A549 (cell line): ENCODE measurements at regions not wholly inside any gene's neighbourhood (a gene's known extent, or its start where the extent isn't known, plus 50 kb on each side); places are given as distances from the start of the nearest gene placed in this dataset.

Source experiments
- ATAC-seq, 2 experiments: fragments of 200-7000 bp in 1 of 2; fragments of >200 bp in 1 of 2; cut with Nextera tagmentation in 1 of 2; cut with Tn5 transposase in 1 of 2; 3 replicates each; pipeline versions ENCODE4 v1.8.0 to v1.9.1; 2018 to 2020; ENCODE audit warnings: mild to moderate bottlenecking in 1 of 2, moderate library complexity in 1 of 2
- CTCF ChIA-PET: fragments of 300-600 bp; sonication (Branson Sonifier 250); formaldehyde crosslinking; extraction: SDS; loops from one replicate; lab custom pipeline; 2021; ENCODE audit warnings: antibody characterized with exemption, inconsistent platforms; lab: Yijun Ruan, JAX
- POLR2A ChIA-PET: fragments of 350-600 bp; formaldehyde crosslinking; extraction: SDS; loops from one replicate; lab custom pipeline; 2021; ENCODE audit warnings: antibody characterized with exemption, inconsistent platforms; lab: Yijun Ruan, JAX
- DNase-seq, 2 experiments: peaks; one replicate each; pipeline versions ENCODE4 v3.0.0 to v3.0.0-alpha.2; 2011 to 2016; ENCODE audit warnings: low read depth in 1 of 2, low spot score in 1 of 2
- FAIRE-seq: peaks from 2 replicates; lab custom pipeline; 2011; peaks lifted over from hg19 to GRCh38; lab: Jason Lieb, UNC
- H3K27ac ChIP-seq, 2 experiments: fragments of >200 bp; sonication (Bioruptor Twin); formaldehyde crosslinking; 3 replicates each; pipeline ENCODE4 v1.5.1; 2016 to 2017
- H3K4me1 ChIP-seq: fragments of >200 bp; sonication (Bioruptor Twin); formaldehyde crosslinking; 3 replicates; pipeline ENCODE4 v1.6.1; 2016
- H3K4me2 ChIP-seq: fragments of >200 bp; sonication (Bioruptor Twin); formaldehyde crosslinking; 3 replicates; pipeline ENCODE4 v1.6.1; 2016
- H3K4me3 ChIP-seq: fragments of >200 bp; sonication (Bioruptor Twin); formaldehyde crosslinking; 3 replicates; pipeline ENCODE4 v1.5.1; 2016
- H3K9me3 ChIP-seq: fragments of >200 bp; sonication (Bioruptor Twin); formaldehyde crosslinking; 3 replicates; pipeline ENCODE4 v1.6.1; 2016
- BCL3 ChIP-seq: fragments of >200 bp; sonication (Bioruptor Twin); formaldehyde crosslinking; IDR thresholded peaks from 3 replicates; pipeline ENCODE4 v1.6.1; 2016
- BHLHE40 ChIP-seq: IDR thresholded peaks from 2 replicates; pipeline ENCODE4 v1.6.1; 2012; ENCODE audit warnings: low read depth, low read length, inconsistent platforms
- CEBPB ChIP-seq, 2 experiments: fragments of >200 bp in 1 of 2; sonication (Bioruptor Twin) in 1 of 2; formaldehyde crosslinking in 1 of 2; IDR thresholded peaks; 2 replicates each; pipeline ENCODE4 v1.6.1; 2012 to 2016
- CTCF ChIP-seq: fragments of >200 bp; sonication (Bioruptor Twin); formaldehyde crosslinking; IDR thresholded peaks from 3 replicates; pipeline ENCODE4 v1.5.1; 2016
- E2F6 ChIP-seq: IDR thresholded peaks from 2 replicates; pipeline ENCODE4 v1.6.1; 2012; ENCODE audit warnings: low read depth, borderline replicate concordance
- EHMT2 ChIP-seq: fragments of 200-600 bp; sonication (generic); IDR thresholded peaks from 2 replicates; pipeline ENCODE4 v1.6.1; 2016; ENCODE audit warnings: antibody characterized with exemption, low read depth, mild to moderate bottlenecking, moderate library complexity
- EP300 ChIP-seq, 2 experiments: fragments of >200 bp; sonication (Bioruptor Twin); formaldehyde crosslinking; IDR thresholded peaks; 2 replicates in 1 of 2; 3 replicates in 1 of 2; pipeline ENCODE4 v1.6.1; 2016 to 2017
- FOSB ChIP-seq: fragments of 250-450 bp; sonication (Bioruptor Pico); IDR thresholded peaks from 2 replicates; pipeline ENCODE4 v1.5.0; 2020; ENCODE audit warnings: mild to moderate bottlenecking, moderate library complexity
- FOSL2 ChIP-seq, 2 experiments: fragments of 450-650 bp in 1 of 2; fragments of >200 bp in 1 of 2; sonication (Bioruptor Twin) in 1 of 2; formaldehyde crosslinking; IDR thresholded peaks; 2 replicates each; pipeline versions ENCODE4 v1.5.0 to v1.6.1; 2016 to 2020; ENCODE audit warnings: mild to moderate bottlenecking in 1 of 2, moderate library complexity in 1 of 2
- FOXS1 ChIP-seq: fragments of 250-450 bp; sonication (Bioruptor Pico); IDR thresholded peaks from 2 replicates; pipeline ENCODE4 v1.5.0; 2020; ENCODE audit warnings: mild to moderate bottlenecking, moderate library complexity
- GATA3 ChIP-seq: IDR thresholded peaks from 2 replicates; pipeline ENCODE4 v1.6.1; 2012; ENCODE audit warnings: borderline replicate concordance
- HES2 ChIP-seq: fragments of >200 bp; sonication (Bioruptor Twin); formaldehyde crosslinking; IDR thresholded peaks from 2 replicates; pipeline ENCODE4 v1.6.1; 2016
- HOXA7 ChIP-seq: fragments of 250-450 bp; sonication (Bioruptor Pico); IDR thresholded peaks from 2 replicates; pipeline ENCODE4 v1.5.0; 2020; ENCODE audit warnings: mild to moderate bottlenecking, moderate library complexity
- HOXB13 ChIP-seq: fragments of 250-450 bp; sonication (Bioruptor Pico); IDR thresholded peaks from 2 replicates; pipeline ENCODE4 v1.5.0; 2020; ENCODE audit warnings: low read depth, mild to moderate bottlenecking, moderate library complexity
- JUN ChIP-seq, 2 experiments: fragments of >200 bp; sonication (Bioruptor Twin); formaldehyde crosslinking; IDR thresholded peaks; 2 replicates in 1 of 2; 3 replicates in 1 of 2; pipeline ENCODE4 v1.6.1; 2016 to 2017
- JUNB ChIP-seq: fragments of >200 bp; sonication (Bioruptor Twin); formaldehyde crosslinking; IDR thresholded peaks from 2 replicates; pipeline ENCODE4 v1.6.1; 2016
- KDM5A ChIP-seq: fragments of 200-600 bp; sonication (generic); IDR thresholded peaks from 2 replicates; pipeline ENCODE4 v1.6.1; 2016; ENCODE audit warnings: antibody characterized with exemption, mild to moderate bottlenecking
- MAX ChIP-seq: IDR thresholded peaks from 2 replicates; pipeline ENCODE4 v1.6.1; 2012
- MAZ ChIP-seq: fragments of 150-350 bp; IDR thresholded peaks from 2 replicates; pipeline ENCODE4 v1.6.1; 2014; ENCODE audit warnings: antibody characterized with exemption, low read depth, low read length, borderline replicate concordance
- RAD21 ChIP-seq, 2 experiments: fragments of >200 bp in 1 of 2; sonication (Bioruptor Twin) in 1 of 2; formaldehyde crosslinking in 1 of 2; IDR thresholded peaks in 1 of 2; conservative IDR thresholded peaks in 1 of 2; 2 replicates in 1 of 2; 3 replicates in 1 of 2; pipeline ENCODE4 v1.6.1; 2012 to 2018; ENCODE audit warnings: inconsistent platforms in 1 of 2
- RARB ChIP-seq: fragments of 250-450 bp; sonication (Bioruptor Pico); IDR thresholded peaks from 2 replicates; pipeline ENCODE4 v1.8.0; 2021; ENCODE audit warnings: mild to moderate bottlenecking, moderate library complexity
- TP53 ChIP-seq: fragments of 250-450 bp; sonication (Bioruptor Pico); IDR thresholded peaks from 2 replicates; pipeline ENCODE4 v1.5.0; 2021; ENCODE audit warnings: mild to moderate bottlenecking, moderate library complexity
- ZFP36 ChIP-seq: fragments of 450-650 bp; IDR thresholded peaks from 2 replicates; pipeline ENCODE4 v1.6.1; 2014; ENCODE audit warnings: borderline replicate concordance; ENCODE audit not compliant: partially characterized antibody
- WGBS: methylation state at CpG from one replicate; pipeline ENCODE4 v1.1.6; 2017; ENCODE audit errors: missing lambda C conversion rate; 5-methylcytosine and 5-hydroxymethylcytosine counted together
- TF ChIP-seq, protein P1 (sequence below): fragments of 250-450 bp; sonication (Bioruptor Pico); IDR thresholded peaks from 2 replicates; pipeline ENCODE4 v1.5.0; 2020; ENCODE audit warnings: low read depth, mild to moderate bottlenecking, moderate library complexity
- TF ChIP-seq, protein P2 (sequence below): fragments of 250-450 bp; sonication (Bioruptor Pico); IDR thresholded peaks from 2 replicates; pipeline ENCODE4 v1.5.0; 2021; ENCODE audit warnings: mild to moderate bottlenecking, moderate library complexity, borderline replicate concordance

GRCh38 chr9:111730937-111731567 lies 63.7 kb downstream of the SHOC1 start:
- ATAC-seq (no peak), FAIRE-seq (no peak), DNase-seq (peak in 1 of 2 experiments; percentile 16)
- POLR2A ChIA-PET: no interaction called here
- Histone ChIP-seq H3K4me2 (no peak overlapping the region), H3K9me3 (peaks cover 20% of the 10 kb centered on the region), H3K4me3 (no peak overlapping the region), H3K27ac (peak overlapping the region in 1 of 2 experiments; percentile 37; a peak in 3 of 6 replicates), H3K4me1 (peaks cover 25% of the 10 kb centered on the region)
- CTCF ChIA-PET: interaction anchor here (0.5 to 1.1 kb wide), 2 partner anchors 230 to 1951 kb away, joined by 3 to 4 read pairs; no protein-coding TSS in a partner anchor
- no peak for TF ChIP-seq EHMT2
- peak; percentile 24 to 69; a peak in 3 of 4 replicates for TF ChIP-seq CEBPB (IDR thresholded peaks at IDR 0.05)
- TF ChIP-seq FOSL2 (IDR thresholded peaks at IDR 0.05): no peak
- TF ChIP-seq FOSL2 (CRISPR knock-in tag; IDR thresholded peaks at IDR 0.05): peak; percentile 16; the same call in 1 of the 2 replicates
- TF ChIP-seq CTCF: no peak
- 86% methylated on average over 3 of the region's 3 CpGs for WGBS

DNA sequence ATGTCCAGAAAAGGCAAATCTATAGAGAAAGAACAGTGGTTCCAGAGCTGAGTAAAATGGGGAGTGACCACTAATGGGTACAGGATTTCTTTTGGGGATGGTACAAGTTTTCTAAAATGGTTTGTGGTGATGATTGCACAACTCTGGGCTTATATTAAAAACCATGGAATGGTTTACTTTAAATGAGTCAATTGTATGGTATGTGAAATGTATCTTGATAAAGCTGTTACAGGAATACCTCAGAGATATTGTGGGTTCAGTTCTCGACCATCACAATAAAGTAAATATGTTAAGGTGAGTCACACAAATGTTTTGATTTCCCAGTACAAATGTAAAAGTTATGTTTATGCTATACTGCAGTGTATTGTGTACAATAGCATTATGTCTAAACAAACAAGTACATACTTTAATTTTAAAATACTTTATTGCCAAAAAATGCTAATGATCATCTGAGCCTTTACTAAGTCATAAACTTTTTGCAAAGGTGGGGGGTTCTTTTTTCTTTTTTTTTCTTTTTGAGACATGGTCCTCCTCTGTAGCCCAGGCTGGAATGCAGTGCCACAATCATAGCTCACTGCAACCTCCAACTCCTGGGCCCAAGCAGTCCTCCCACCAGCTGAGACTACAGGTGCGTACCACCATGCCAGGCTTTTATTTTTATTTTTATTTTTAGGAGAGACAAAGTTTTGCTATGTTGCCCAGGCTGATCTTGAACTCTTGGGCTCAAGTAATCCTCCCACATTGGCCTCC lies 65.9 kb downstream of the SHOC1 start:
- Histone ChIP-seq H3K4me3 (no peak overlapping the region), H3K27ac (peak overlapping the region; percentile 49 to 82; a peak in 5 of 6 replicates)
- POLR2A ChIA-PET: interaction anchor here (1.0 kb wide), 1 partner anchor 14 kb away, joined by 4 read pairs; no protein-coding TSS in a partner anchor
- CTCF ChIA-PET: interaction anchor here (1.2 kb wide), 1 partner anchor 131 kb away, joined by 6 read pairs; no protein-coding TSS in a partner anchor
- FAIRE-seq: peak; percentile 99
- TF ChIP-seq CEBPB (IDR thresholded peaks at IDR 0.05): peak; percentile 98 to 100
- peak; percentile 67; the same call in 1 of the 2 replicates for TF ChIP-seq HOXB13
- TF ChIP-seq MAZ: no peak
- TF ChIP-seq FOSB (CRISPR knock-in tag): peak; percentile 67
- no peak for TF ChIP-seq KDM5A
- peak; percentile 78 for TF ChIP-seq MAX
- no peak for TF ChIP-seq E2F6
- TF ChIP-seq BCL3: peak; percentile 81; the same call in 1 of the 3 replicates
- peak; percentile 98 for TF ChIP-seq JUNB
- peak; percentile 92 for TF ChIP-seq FOSL2 (IDR thresholded peaks at IDR 0.05)
- peak; percentile 97 for TF ChIP-seq FOSL2 (CRISPR knock-in tag; IDR thresholded peaks at IDR 0.05)
- no peak for TF ChIP-seq BHLHE40
- TF ChIP-seq ZFP36: peak; percentile 47
- peak; percentile 55 to 69; a peak in 3 of 5 replicates for TF ChIP-seq EP300 (IDR thresholded peaks at IDR 0.05)
- TF ChIP-seq, protein P1, sequence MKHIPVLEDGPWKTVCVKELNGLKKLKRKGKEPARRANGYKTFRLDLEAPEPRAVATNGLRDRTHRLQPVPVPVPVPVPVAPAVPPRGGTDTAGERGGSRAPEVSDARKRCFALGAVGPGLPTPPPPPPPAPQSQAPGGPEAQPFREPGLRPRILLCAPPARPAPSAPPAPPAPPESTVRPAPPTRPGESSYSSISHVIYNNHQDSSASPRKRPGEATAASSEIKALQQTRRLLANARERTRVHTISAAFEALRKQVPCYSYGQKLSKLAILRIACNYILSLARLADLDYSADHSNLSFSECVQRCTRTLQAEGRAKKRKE (CRISPR knock-in tag): peak; percentile 38; the same call in 1 of the 2 replicates
- peak; percentile 98 for TF ChIP-seq GATA3
- TF ChIP-seq HOXA7 (CRISPR knock-in tag): 0 out of 2 replicates have a peak, but pooled peaks have one; percentile 35
- TF ChIP-seq FOXS1 (CRISPR knock-in tag): peak; percentile 90; the same call in 1 of the 2 replicates
- peak; percentile 73 to 94; a peak in 4 of 5 replicates for TF ChIP-seq JUN (IDR thresholded peaks at IDR 0.05)
- TF ChIP-seq RAD21 (conservative IDR thresholded peaks at IDR 0.05 in 1 of 2, IDR thresholded peaks at IDR 0.05 in 1 of 2): peak in 1 of 2 experiments; percentile 18; a peak in 2 of 5 replicates
- TF ChIP-seq TP53: no peak
- peak; percentile 70 for TF ChIP-seq HES2
- peak; percentile 75; the same call in 1 of the 2 replicates for TF ChIP-seq RARB
- TF ChIP-seq, protein P2, sequence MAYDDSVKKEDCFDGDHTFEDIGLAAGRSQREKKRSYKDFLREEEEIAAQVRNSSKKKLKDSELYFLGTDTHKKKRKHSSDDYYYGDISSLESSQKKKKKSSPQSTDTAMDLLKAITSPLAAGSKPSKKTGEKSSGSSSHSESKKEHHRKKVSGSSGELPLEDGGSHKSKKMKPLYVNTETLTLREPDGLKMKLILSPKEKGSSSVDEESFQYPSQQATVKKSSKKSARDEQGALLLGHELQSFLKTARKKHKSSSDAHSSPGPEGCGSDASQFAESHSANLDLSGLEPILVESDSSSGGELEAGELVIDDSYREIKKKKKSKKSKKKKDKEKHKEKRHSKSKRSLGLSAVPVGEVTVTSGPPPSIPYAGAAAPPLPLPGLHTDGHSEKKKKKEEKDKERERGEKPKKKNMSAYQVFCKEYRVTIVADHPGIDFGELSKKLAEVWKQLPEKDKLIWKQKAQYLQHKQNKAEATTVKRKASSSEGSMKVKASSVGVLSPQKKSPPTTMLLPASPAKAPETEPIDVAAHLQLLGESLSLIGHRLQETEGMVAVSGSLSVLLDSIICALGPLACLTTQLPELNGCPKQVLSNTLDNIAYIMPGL (CRISPR knock-in tag): no peak
- TF ChIP-seq, all 56 proteins: peak for 17
- Histone ChIP-seq H3K9me3 (peaks cover 18% of the 10 kb centered on the region), H3K4me2 (peak overlapping the region; percentile 73), H3K4me1 (peaks cover 25% of the 10 kb centered on the region)
- WGBS: 35% methylated on average over 2 of the region's 2 CpGs
- peak; percentile 88 to 95 for ATAC-seq
- DNase-seq: peak; percentile 41 to 88
